GM10266 (cell line): ENCODE measurements at regions not wholly inside any gene's neighbourhood (a gene's known extent, or its start where the extent isn't known, plus 50 kb on each side); places are given as distances from the start of the nearest gene placed in this dataset.
A peak's percentile ranks its signal among the peaks of the same experiment; 100 is the strongest.
"Not testable (repeated sequence)": the region's sequence is repeated elsewhere in the genome, so short reads cannot be mapped to it uniquely, and the experiment has no call there.

ENCODE experiments used
- DNase-seq: peaks from one replicate; pipeline ENCODE4 v3.0.0; 2012; ENCODE audit errors: extremely low spot score
- CTCF ChIP-seq: IDR thresholded peaks from 2 replicates; pipeline ENCODE4 v1.5.1; 2012; ENCODE audit warnings: mild to moderate bottlenecking, low read depth; ENCODE audit not compliant: control insufficient read depth, insufficient read depth; ENCODE audit errors: missing control alignments

- peak; percentile 84 for TF ChIP-seq CTCF
These were observed 75.7 kb upstream of the CCDC71L start for GRCh38 chr7:106736508-106737201.

DNA sequence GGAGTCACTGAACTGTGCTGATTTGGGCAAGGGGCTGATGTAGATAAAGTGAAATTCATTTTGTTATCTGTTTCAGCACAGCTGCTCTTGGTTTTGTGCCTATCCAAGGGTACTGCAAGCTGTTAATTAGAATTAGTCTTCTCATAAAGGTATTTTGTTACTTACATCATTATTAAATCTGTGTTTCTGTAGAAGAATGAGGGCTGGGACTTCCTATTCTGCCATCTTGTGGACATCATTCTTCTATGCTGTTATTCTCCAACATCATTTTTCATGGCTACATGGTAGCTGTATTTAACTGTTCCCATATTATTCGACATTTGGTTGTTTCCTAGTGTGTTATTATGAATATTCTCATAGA, 76.2 kb upstream of the CCDC71L start:
- peak; percentile 38 for TF ChIP-seq CTCF
- DNase-seq = no peak

More at GRCh38 chr7:106736508-106737201, 75.7 kb upstream of the CCDC71L start:
- peak; percentile 58 for DNase-seq

GRCh38 chr7:106740806-106741205, 79.8 kb upstream of the CCDC71L start:
- TF ChIP-seq CTCF = no peak
- no peak for DNase-seq

- DNase-seq = no peak
- TF ChIP-seq CTCF = no peak
These were observed 83.7 kb upstream of the CCDC71L start for GRCh38 chr7:106744563-106745091.

DNA sequence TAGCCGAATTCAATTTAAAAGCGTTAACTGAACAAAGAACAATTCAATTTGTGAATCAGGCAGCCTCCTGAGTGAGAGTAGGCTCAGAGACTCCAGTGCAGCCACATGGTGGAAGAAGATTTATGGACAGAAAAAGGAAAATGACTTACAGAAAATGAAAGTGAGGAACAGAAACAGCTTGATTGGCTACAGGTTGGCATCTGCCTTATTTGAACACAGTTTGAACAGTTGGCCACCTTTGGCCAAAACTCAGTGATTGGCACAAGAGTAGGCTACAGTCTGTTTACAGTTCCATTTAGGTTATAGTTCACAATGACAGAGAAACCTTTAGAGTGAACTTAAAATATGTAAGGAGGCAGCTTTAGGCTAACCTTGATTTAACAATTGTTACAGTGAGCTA, 86.3 kb upstream of the CCDC71L start:
- DNase-seq = not testable (repeated sequence)

DNA sequence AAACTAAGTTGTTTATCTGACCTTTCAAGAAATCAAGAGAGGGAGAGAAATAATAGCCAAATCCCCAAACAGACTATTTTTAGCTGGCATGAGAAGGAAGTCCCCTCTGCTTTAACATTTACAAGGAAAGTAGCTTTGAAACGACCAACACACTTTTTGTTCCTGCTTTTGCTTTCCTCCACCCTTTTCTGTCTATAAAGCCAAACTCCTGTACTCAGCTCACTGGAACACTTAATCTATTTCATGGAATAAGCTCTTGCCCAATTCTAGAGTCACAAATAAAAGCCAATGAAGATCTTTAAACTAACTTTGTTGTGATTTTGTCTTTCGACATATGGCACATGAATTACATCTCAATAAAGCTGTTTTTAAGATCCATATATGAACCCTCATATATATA, 86.8 kb upstream of the CCDC71L start:
- TF ChIP-seq CTCF = no peak
- DNase-seq = no peak

DNA sequence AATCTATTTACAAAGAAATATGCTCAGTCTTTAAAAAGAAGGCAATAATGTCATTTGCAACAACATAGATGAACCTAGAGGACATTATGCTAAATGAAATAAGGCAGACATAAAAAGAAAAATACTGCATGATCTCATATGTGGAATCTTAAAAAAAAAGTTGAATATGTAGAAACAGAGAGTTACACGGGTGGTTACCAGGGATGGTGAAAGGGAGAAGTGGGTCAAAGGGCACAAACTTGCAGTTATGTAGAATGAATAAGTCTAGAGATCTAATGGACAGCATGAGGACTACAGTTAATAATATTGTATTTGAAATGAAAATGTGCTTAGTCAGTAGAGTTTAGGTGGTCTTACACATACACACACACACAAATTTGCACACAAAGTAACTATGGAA, 88.2 kb upstream of the CCDC71L start:
- DNase-seq = no peak
- no peak for TF ChIP-seq CTCF

- no peak for TF ChIP-seq CTCF
- DNase-seq = no peak
These were observed 89.8 kb upstream of the CCDC71L start for GRCh38 chr7:106750773-106751172.
